CD14-positive monocyte (primary cell): ENCODE measurements at regions not wholly inside any gene's neighbourhood (a gene's known extent, or its start where the extent isn't known, plus 50 kb on each side); places are given as distances from the start of the nearest gene placed in this dataset.

ENCODE experiments used
- DNase-seq, 3 donors: peaks; one replicate each; pipeline ENCODE4 v3.0.0-alpha.2; 2011 to 2022
- H2AFZ ChIP-seq: 2 replicates; pipeline ENCODE4 v1.6.0; 2012; ENCODE audit warnings: mild to moderate bottlenecking, low read depth, low read length, inconsistent platforms; ENCODE audit not compliant: insufficient read depth, poor library complexity, severe bottlenecking
- H3K27ac ChIP-seq, 2 donors: 1 replicate in 1 of 2; 2 replicates in 1 of 2; pipeline ENCODE4 v1.5.1; 2012 to 2013; ENCODE audit warnings: low read length in 2 of 2, control low read depth in 1 of 2, inconsistent platforms in 1 of 2, low read depth in 1 of 2, mild to moderate bottlenecking in 1 of 2
- H3K27me3 ChIP-seq, 2 donors: one replicate each; pipeline versions ENCODE4 v1.6.0 to v1.6.1; 2011 to 2013; ENCODE audit warnings: low read length in 2 of 2; ENCODE audit not compliant: control insufficient read depth in 2 of 2, insufficient read depth in 2 of 2
- H3K36me3 ChIP-seq, 2 donors: replicated peaks in 1 of 2; 1 replicate in 1 of 2; 2 replicates in 1 of 2; pipeline versions ENCODE4 v1.5.1 to v1.6.1; 2012 to 2013; ENCODE audit warnings: low read length in 2 of 2, control low read depth in 1 of 2, inconsistent platforms in 1 of 2, mild to moderate bottlenecking in 1 of 2; ENCODE audit not compliant: insufficient read depth in 2 of 2, control insufficient read depth in 1 of 2
- H3K4me1 ChIP-seq, 2 donors: 1 replicate in 1 of 2; 2 replicates in 1 of 2; pipeline versions ENCODE4 v1.5.1 to v1.6.1; 2012 to 2013; ENCODE audit warnings: low read length in 2 of 2, control low read depth in 1 of 2, inconsistent platforms in 1 of 2, mild to moderate bottlenecking in 1 of 2, moderate library complexity in 1 of 2; ENCODE audit not compliant: insufficient read depth in 2 of 2, control insufficient read depth in 1 of 2
- H3K4me2 ChIP-seq: replicated peaks from 2 replicates; pipeline ENCODE3; 2012; ENCODE audit warnings: low read length, moderate library complexity, mild to moderate bottlenecking; ENCODE audit not compliant: poor library complexity, severe bottlenecking; ENCODE audit errors: extremely low read depth
- H3K4me3 ChIP-seq, 3 experiments: fragments of 200-600 bp in 1 of 3; sonication (generic) in 1 of 3; replicated peaks in 1 of 3; 1 replicate in 2 of 3; 2 replicates in 1 of 3; pipeline ENCODE4 v1.5.1; 2011 to 2013; ENCODE audit warnings: low read length in 3 of 3, mild to moderate bottlenecking in 3 of 3, control low read depth in 2 of 3, low read depth in 2 of 3, inconsistent platforms in 1 of 3, moderate library complexity in 1 of 3
- H3K79me2 ChIP-seq: 2 replicates; pipeline ENCODE4 v1.6.0; 2012; ENCODE audit warnings: mild to moderate bottlenecking, control low read depth, inconsistent platforms, low read length, moderate library complexity; ENCODE audit not compliant: insufficient read depth
- H3K9ac ChIP-seq: 2 replicates; pipeline ENCODE4 v1.6.0; 2017; ENCODE audit warnings: low read length, mild to moderate bottlenecking; ENCODE audit not compliant: insufficient read depth, poor library complexity, severe bottlenecking
- H3K9me3 ChIP-seq, 2 donors: replicated peaks in 1 of 2; 1 replicate in 1 of 2; 2 replicates in 1 of 2; pipeline versions ENCODE4 v1.5.1 to v1.6.1; 2012 to 2013; ENCODE audit warnings: low read length in 2 of 2, control low read depth in 1 of 2; ENCODE audit not compliant: control insufficient read depth in 1 of 2, insufficient read depth in 1 of 2
- H4K20me1 ChIP-seq: 2 replicates; pipeline ENCODE4 v1.6.0; 2012; ENCODE audit warnings: mild to moderate bottlenecking, low read length, control low read depth, moderate library complexity; ENCODE audit not compliant: insufficient read depth
- H3K27ac Mint-ChIP-seq, 7 donors: one replicate each; pipeline ENCODE4 v1.8.0; 2020; ENCODE audit warnings: mild to moderate bottlenecking in 7 of 7, mixed read lengths in 7 of 7, moderate library complexity in 6 of 7, inconsistent platforms in 2 of 7
- H3K27me3 Mint-ChIP-seq, 3 donors: one replicate each; pipeline ENCODE4 v1.8.0; 2021 to 2022; ENCODE audit warnings: low read depth in 3 of 3, mild to moderate bottlenecking in 3 of 3, mixed read lengths in 3 of 3, moderate library complexity in 3 of 3, inconsistent platforms in 1 of 3
- H3K36me3 Mint-ChIP-seq, 2 donors: one replicate each; pipeline ENCODE4 v1.8.0; 2020; ENCODE audit warnings: mixed read lengths in 2 of 2, inconsistent platforms in 1 of 2, mild to moderate bottlenecking in 1 of 2
- H3K4me1 Mint-ChIP-seq: one replicate; pipeline ENCODE4 v1.8.0; 2020; ENCODE audit warnings: mild to moderate bottlenecking, mixed read lengths
- H3K4me3 Mint-ChIP-seq, 2 donors: one replicate each; pipeline ENCODE4 v1.8.0; 2020; ENCODE audit warnings: mild to moderate bottlenecking in 2 of 2, mixed read lengths in 2 of 2, moderate library complexity in 1 of 2
- H3K9me3 Mint-ChIP-seq, 7 donors: one replicate each; pipeline ENCODE4 v1.8.0; 2020 to 2022; ENCODE audit warnings: mixed read lengths in 7 of 7, mild to moderate bottlenecking in 6 of 7, moderate library complexity in 6 of 7, inconsistent platforms in 2 of 7
- WGBS: methylation state at CpG from one replicate; pipeline ENCODE4 v1.1.5; 2013; ENCODE audit warnings: missing lambda C conversion rate; ENCODE audit not compliant: insufficient coverage; 5-methylcytosine and 5-hydroxymethylcytosine counted together
- intact Hi-C, 2 donors: fragments of 100-400 bp; cut with micrococcal nuclease; formaldehyde crosslinking; loops; one replicate each; pipeline versions ENCODE4 v1.15.0 to v1.15.1; 2023
- TF ChIP-seq, protein P1 (sequence below): fragments of 200-600 bp; IDR thresholded peaks from one replicate; pipeline ENCODE4 v1.8.0; 2022; ENCODE audit warnings: antibody characterized with exemption, mild to moderate bottlenecking

DNA sequence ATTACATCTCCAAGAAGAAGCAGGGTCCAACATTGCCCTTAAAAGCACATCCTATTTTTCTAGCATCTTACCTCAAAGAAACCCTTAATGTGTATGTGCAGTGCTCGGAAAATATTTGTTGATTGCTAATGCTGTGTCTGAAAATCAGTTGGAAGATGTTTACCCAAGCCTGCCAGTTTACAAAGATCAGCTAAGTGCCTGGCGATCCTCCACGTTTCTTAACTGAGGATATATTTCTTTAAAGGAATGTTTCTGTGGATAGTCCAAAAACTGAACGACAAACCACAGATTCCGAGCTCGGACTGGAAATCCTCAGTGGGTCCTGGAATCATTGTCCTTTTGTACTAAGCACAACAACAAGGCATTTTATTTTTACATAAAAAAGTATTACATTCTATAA, 595.7 kb upstream of the ARID1B start:
- no CpG with 5 or more reads among the region's 6 CpGs for WGBS
- Histone ChIP-seq H3K27ac (no peak overlapping the region), H3K36me3 (no peaks in the 10 kb centered on the region), H3K9me3 (no peaks in the 10 kb centered on the region), H3K27me3 (no peaks in the 10 kb centered on the region), H3K4me1 (no peaks in the 10 kb centered on the region), H3K9ac (no peak overlapping the region), H4K20me1 (no peaks in the 10 kb centered on the region), H3K4me2 (no peak overlapping the region), H2AFZ (no peak overlapping the region), H3K4me3 (no peak overlapping the region), H3K79me2 (no peaks in the 10 kb centered on the region)
- no peak overlapping the region for H3K27ac Mint-ChIP-seq
- no peaks in the 10 kb centered on the region for H3K4me1 Mint-ChIP-seq
- TF ChIP-seq, protein P1, sequence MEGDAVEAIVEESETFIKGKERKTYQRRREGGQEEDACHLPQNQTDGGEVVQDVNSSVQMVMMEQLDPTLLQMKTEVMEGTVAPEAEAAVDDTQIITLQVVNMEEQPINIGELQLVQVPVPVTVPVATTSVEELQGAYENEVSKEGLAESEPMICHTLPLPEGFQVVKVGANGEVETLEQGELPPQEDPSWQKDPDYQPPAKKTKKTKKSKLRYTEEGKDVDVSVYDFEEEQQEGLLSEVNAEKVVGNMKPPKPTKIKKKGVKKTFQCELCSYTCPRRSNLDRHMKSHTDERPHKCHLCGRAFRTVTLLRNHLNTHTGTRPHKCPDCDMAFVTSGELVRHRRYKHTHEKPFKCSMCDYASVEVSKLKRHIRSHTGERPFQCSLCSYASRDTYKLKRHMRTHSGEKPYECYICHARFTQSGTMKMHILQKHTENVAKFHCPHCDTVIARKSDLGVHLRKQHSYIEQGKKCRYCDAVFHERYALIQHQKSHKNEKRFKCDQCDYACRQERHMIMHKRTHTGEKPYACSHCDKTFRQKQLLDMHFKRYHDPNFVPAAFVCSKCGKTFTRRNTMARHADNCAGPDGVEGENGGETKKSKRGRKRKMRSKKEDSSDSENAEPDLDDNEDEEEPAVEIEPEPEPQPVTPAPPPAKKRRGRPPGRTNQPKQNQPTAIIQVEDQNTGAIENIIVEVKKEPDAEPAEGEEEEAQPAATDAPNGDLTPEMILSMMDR = no peak
- H3K27me3 Mint-ChIP-seq = no peaks in the 10 kb centered on the region
- no peak for DNase-seq
- H3K9me3 Mint-ChIP-seq = peaks cover 0 to 12% (median 4%) of the 10 kb centered on the region in 7 donors
- no peak overlapping the region for H3K4me3 Mint-ChIP-seq
- intact Hi-C loops = no loop called here
- no peaks in the 10 kb centered on the region for H3K36me3 Mint-ChIP-seq

DNA sequence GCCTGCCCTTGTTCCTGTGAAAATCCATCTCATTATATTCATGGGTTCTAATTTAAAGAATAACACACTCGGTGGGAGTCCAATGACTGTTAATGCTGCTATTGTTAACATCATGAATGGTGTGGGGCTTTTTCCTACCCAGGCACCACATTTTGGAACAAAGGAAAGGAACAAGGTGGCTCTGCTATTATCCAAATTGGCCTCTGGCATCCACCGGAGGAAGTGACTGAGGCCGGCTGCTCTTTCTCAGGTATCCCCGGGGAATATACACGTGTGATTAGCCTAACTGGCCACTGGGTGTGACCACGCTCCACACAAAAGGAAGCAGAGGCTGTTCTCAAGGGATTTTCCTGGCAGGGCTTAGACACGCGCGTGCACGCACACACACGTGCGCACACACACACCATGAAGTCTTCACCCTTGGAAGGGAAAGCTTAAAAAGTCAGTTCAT, 601.2 kb upstream of the ARID1B start:
- H3K27ac Mint-ChIP-seq = no peak overlapping the region
- H3K27me3 ChIP-seq = no peaks in the 10 kb centered on the region
- DNase-seq = no peak
- WGBS = 74% methylated on average over 11 of the region's 12 CpGs
- H3K9me3 ChIP-seq = no peaks in the 10 kb centered on the region
- no peaks in the 10 kb centered on the region for H3K36me3 Mint-ChIP-seq
- H3K27ac ChIP-seq = no peak overlapping the region
- H3K4me3 ChIP-seq = no peak overlapping the region
- intact Hi-C loops = no loop called here
- no peaks in the 10 kb centered on the region for H3K36me3 ChIP-seq
- H3K27me3 Mint-ChIP-seq = no peaks in the 10 kb centered on the region
- no peak overlapping the region for H3K4me2 ChIP-seq
- H3K79me2 ChIP-seq = no peaks in the 10 kb centered on the region
- H3K9ac ChIP-seq = no peak overlapping the region
- H3K4me3 Mint-ChIP-seq = no peak overlapping the region
- H4K20me1 ChIP-seq = no peaks in the 10 kb centered on the region
- H3K4me1 Mint-ChIP-seq = no peaks in the 10 kb centered on the region
- no peaks in the 10 kb centered on the region for H3K4me1 ChIP-seq
- TF ChIP-seq, protein P1 = no peak
- H2AFZ ChIP-seq = no peak overlapping the region
- H3K9me3 Mint-ChIP-seq = peaks cover 0 to 10% (median 4%) of the 10 kb centered on the region in 7 donors
